ENCODE measurements at regions not wholly inside any gene's neighbourhood (a gene's known extent, or its start where the extent isn't known, plus 50 kb on each side); places are given as distances from the start of the nearest gene placed in this dataset.

DNA sequence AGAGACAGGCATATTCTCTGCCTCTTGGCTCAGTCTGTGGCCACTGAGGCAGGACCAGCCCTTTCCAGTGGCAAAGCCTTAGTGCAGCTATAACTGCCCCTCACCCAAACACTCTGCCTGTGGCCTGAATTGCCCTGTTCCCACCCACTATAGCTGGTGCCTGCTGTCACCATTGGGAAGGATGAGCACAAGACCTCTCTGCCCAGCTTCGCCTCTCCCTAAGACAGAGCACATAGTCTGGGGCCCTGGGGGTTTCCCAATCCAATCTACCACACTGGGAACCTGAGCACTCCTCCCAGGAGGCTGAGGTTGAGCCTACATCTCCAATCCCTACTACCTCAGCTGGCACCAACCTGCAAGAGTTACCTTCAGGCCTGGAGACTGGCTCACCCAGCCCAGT, 670.4 kb downstream of the JRKL start:
- dilution Hi-C loops (cut with MboI; ENCODE audit: extremely low pct_ligation_motif_present, low sequenced_read_pairs): no loop called here
- FAIRE-seq: no peak
- H3K4me1 ChIP-seq (ENCODE audit: control insufficient read depth, extremely low read depth, insufficient read depth, low read length): no peaks in the 10 kb centered on the region

DNA sequence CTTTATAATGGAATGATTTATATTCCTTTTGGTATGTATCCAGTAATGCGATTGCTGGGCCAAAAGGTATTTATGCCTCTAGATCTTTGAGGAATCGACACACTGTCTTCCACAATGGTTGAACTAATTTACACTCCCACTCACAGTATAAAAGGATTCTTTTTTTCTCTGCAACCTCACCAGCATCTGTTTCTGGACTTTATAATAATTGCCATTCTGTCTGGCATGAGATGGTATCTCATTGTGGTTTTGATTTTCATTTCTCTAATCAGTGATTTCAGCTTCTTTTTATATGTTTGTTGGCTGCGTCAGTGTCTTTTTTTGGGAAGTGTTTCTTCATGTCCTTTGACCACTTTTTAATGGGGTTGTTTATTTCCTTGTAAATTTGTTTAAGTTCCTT, 679.3 kb downstream of the JRKL start:
- Histone ChIP-seq H4K20me1 (replicated peaks; ENCODE audit: control insufficient read depth, extremely low read depth, insufficient read depth, low read length) (no peaks in the 10 kb centered on the region), H3K9ac (replicated peaks; ENCODE audit: extremely low read depth, insufficient read depth, low read length) (no peak overlapping the region), H3K4me1 (ENCODE audit: control insufficient read depth, extremely low read depth, insufficient read depth, low read length) (no peaks in the 10 kb centered on the region), H3K79me2 (ENCODE audit: control insufficient read depth, insufficient read depth, low read length) (no peaks in the 10 kb centered on the region), H3K27ac (ENCODE audit: insufficient read depth, low read depth, low read length) (no peak overlapping the region), H3K27me3 (ENCODE audit: control insufficient read depth in 2 of 2, insufficient read depth in 2 of 2, low read length in 2 of 2) (no peaks in the 10 kb centered on the region), H3K4me2 (ENCODE audit: insufficient read depth, low read length) (no peak overlapping the region), H3K9me1 (replicated peaks; ENCODE audit: control insufficient read depth, extremely low read depth, insufficient read depth, low read length) (no peaks in the 10 kb centered on the region), H3K4me3 (replicated peaks in 1 of 3; ENCODE audit: insufficient read depth in 1 of 3, low read depth in 1 of 3, low read length in 3 of 3) (no peak overlapping the region), H2AFZ (ENCODE audit: low read depth, low read length) (no peak overlapping the region), H3K9me3 (replicated peaks; ENCODE audit: control insufficient read depth, insufficient read depth, low read length) (no peaks in the 10 kb centered on the region), H3K36me3 (ENCODE audit: control insufficient read depth in 2 of 2, extremely low read depth in 1 of 2, insufficient read depth in 2 of 2, low read length in 2 of 2) (no peaks in the 10 kb centered on the region)
- DNase-seq (ENCODE audit: low read depth, low spot score): no peak
- ChIA-PET POLR2A (no interaction called here), CTCF (no interaction called here)
- intact Hi-C loops (cut with micrococcal nuclease): no loop called here
- dilution Hi-C loops (cut with MboI; ENCODE audit: extremely low pct_ligation_motif_present, low sequenced_read_pairs): no loop called here
- no peak for FAIRE-seq
- no TSS peak for BruUV-seq (replicated peaks)
- no peak for TF ChIP-seq POLR2A (IDR thresholded peaks at IDR 0.05; ENCODE audit: low read depth, low read length)
- TF ChIP-seq, protein P1, sequence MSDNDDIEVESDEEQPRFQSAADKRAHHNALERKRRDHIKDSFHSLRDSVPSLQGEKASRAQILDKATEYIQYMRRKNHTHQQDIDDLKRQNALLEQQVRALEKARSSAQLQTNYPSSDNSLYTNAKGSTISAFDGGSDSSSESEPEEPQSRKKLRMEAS (IDR thresholded peaks at IDR 0.05; ENCODE audit: insufficient read depth, insufficient read length): no peak
- TF ChIP-seq GATA2 (IDR thresholded peaks at IDR 0.05; ENCODE audit: insufficient read depth, insufficient read length, low read depth, low read length): no peak
- no peak for TF ChIP-seq POLR2AphosphoS5 (IDR thresholded peaks at IDR 0.05; ENCODE audit: insufficient read depth, low read depth, low read length)
- TF ChIP-seq MYC (IDR thresholded peaks at IDR 0.05; ENCODE audit: low read depth, low read length): no peak
- no peak for TF ChIP-seq FOS (IDR thresholded peaks at IDR 0.05; ENCODE audit: borderline replicate concordance, insufficient read depth, low read length)
- TF ChIP-seq, protein P2, sequence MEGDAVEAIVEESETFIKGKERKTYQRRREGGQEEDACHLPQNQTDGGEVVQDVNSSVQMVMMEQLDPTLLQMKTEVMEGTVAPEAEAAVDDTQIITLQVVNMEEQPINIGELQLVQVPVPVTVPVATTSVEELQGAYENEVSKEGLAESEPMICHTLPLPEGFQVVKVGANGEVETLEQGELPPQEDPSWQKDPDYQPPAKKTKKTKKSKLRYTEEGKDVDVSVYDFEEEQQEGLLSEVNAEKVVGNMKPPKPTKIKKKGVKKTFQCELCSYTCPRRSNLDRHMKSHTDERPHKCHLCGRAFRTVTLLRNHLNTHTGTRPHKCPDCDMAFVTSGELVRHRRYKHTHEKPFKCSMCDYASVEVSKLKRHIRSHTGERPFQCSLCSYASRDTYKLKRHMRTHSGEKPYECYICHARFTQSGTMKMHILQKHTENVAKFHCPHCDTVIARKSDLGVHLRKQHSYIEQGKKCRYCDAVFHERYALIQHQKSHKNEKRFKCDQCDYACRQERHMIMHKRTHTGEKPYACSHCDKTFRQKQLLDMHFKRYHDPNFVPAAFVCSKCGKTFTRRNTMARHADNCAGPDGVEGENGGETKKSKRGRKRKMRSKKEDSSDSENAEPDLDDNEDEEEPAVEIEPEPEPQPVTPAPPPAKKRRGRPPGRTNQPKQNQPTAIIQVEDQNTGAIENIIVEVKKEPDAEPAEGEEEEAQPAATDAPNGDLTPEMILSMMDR (IDR thresholded peaks at IDR 0.05; ENCODE audit: extremely low read depth in 1 of 2, insufficient read depth in 1 of 2, low read depth in 1 of 2, low read length in 2 of 2): no peak
- no peak for TF ChIP-seq EZH2 (IDR thresholded peaks at IDR 0.05; ENCODE audit: borderline replicate concordance, low read depth, low read length, severe bottlenecking)
- no peak for TF ChIP-seq JUN (IDR thresholded peaks at IDR 0.05; ENCODE audit: borderline replicate concordance, insufficient read depth, insufficient read length, low read depth)

More for the DNA sequence above, 670.4 kb downstream of the JRKL start:
- TF ChIP-seq EZH2 (IDR thresholded peaks at IDR 0.05; ENCODE audit: borderline replicate concordance, low read depth, low read length, severe bottlenecking) (no peak), POLR2A (IDR thresholded peaks at IDR 0.05; ENCODE audit: low read depth, low read length) (no peak), FOS (IDR thresholded peaks at IDR 0.05; ENCODE audit: borderline replicate concordance, insufficient read depth, low read length) (no peak), JUN (IDR thresholded peaks at IDR 0.05; ENCODE audit: borderline replicate concordance, insufficient read depth, insufficient read length, low read depth) (no peak)
- TF ChIP-seq, protein P2 (IDR thresholded peaks at IDR 0.05; ENCODE audit: extremely low read depth in 1 of 2, insufficient read depth in 1 of 2, low read depth in 1 of 2, low read length in 2 of 2): no peak
- TF ChIP-seq, protein P1 (IDR thresholded peaks at IDR 0.05; ENCODE audit: insufficient read depth, insufficient read length): no peak
- H3K4me2 ChIP-seq (ENCODE audit: insufficient read depth, low read length): no peak overlapping the region
- H3K4me3 ChIP-seq (replicated peaks in 1 of 3; ENCODE audit: insufficient read depth in 1 of 3, low read depth in 1 of 3, low read length in 3 of 3): no peak overlapping the region
- no peaks in the 10 kb centered on the region for H3K36me3 ChIP-seq (ENCODE audit: control insufficient read depth in 2 of 2, extremely low read depth in 1 of 2, insufficient read depth in 2 of 2, low read length in 2 of 2)
- H4K20me1 ChIP-seq (replicated peaks; ENCODE audit: control insufficient read depth, extremely low read depth, insufficient read depth, low read length): no peaks in the 10 kb centered on the region
- no peak overlapping the region for H3K9ac ChIP-seq (replicated peaks; ENCODE audit: extremely low read depth, insufficient read depth, low read length)
- no peak overlapping the region for H3K27ac ChIP-seq (ENCODE audit: insufficient read depth, low read depth, low read length)
- no TSS peak for BruUV-seq (replicated peaks)
- peaks cover 5% of the 10 kb centered on the region for H3K9me3 ChIP-seq (replicated peaks; ENCODE audit: control insufficient read depth, insufficient read depth, low read length)
- intact Hi-C loops (cut with micrococcal nuclease): no loop called here
- H3K9me1 ChIP-seq (replicated peaks; ENCODE audit: control insufficient read depth, extremely low read depth, insufficient read depth, low read length): no peaks in the 10 kb centered on the region
- H3K79me2 ChIP-seq (ENCODE audit: control insufficient read depth, insufficient read depth, low read length): no peaks in the 10 kb centered on the region
- no peak for DNase-seq (ENCODE audit: low read depth, low spot score)
- no peak overlapping the region for H2AFZ ChIP-seq (ENCODE audit: low read depth, low read length)
- ChIA-PET POLR2A (no interaction called here), CTCF (no interaction called here)
- no peaks in the 10 kb centered on the region for H3K27me3 ChIP-seq (ENCODE audit: control insufficient read depth in 2 of 2, insufficient read depth in 2 of 2, low read length in 2 of 2)

All from endothelial cell of umbilical vein (primary cell).